Hepatocyte (in vitro differentiated cells): ENCODE measurements at regions not wholly inside any gene's neighbourhood (a gene's known extent, or its start where the extent isn't known, plus 50 kb on each side); places are given as distances from the start of the nearest gene placed in this dataset.

Experiments
- CTCF ChIP-seq: fragments of 200-600 bp; sonication (generic); IDR thresholded peaks from 2 replicates; pipeline ENCODE4 v1.5.1; 2016; ENCODE audit warnings: antibody characterized with exemption, mild to moderate bottlenecking; ENCODE audit not compliant: poor library complexity
- EZH2 ChIP-seq: fragments of 200-600 bp; sonication (generic); IDR thresholded peaks from 2 replicates; pipeline ENCODE4 v1.6.1; 2016; ENCODE audit warnings: antibody characterized with exemption, mild to moderate bottlenecking, borderline replicate concordance

DNA sequence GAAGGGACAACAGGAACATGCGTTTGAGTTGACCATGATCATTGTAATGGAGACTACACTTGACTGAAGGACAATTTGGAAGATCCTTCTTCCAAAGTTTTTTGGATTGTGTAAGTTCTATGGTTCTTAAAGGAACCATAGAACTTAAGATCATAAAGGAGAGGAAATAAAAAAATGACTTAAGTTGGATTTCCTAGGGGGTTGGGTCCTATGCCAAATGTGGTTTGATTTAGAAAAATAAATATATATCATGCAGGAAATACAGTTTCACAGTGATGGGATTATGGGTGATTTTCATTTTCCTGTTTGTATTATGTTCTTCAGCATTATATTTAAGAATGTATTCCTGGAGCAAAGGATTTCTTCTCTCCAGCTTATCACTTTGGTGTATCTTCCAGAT, 305.5 kb upstream of the DPH6 start:
- TF ChIP-seq CTCF (no peak), EZH2 (no peak)
